ENCODE measurements at regions not wholly inside any gene's neighbourhood (a gene's known extent, or its start where the extent isn't known, plus 50 kb on each side); places are given as distances from the start of the nearest gene placed in this dataset.

- TF ChIP-seq POLR2AphosphoS5 (IDR thresholded peaks at IDR 0.05) (no peak), CTCF (IDR thresholded peaks at IDR 0.05) (no peak), POLR2A (IDR thresholded peaks at IDR 0.05) (no peak), EP300 (IDR thresholded peaks at IDR 0.05) (no peak)
Observed at GRCh38 chr7:106777674-106778299, 87.3 kb upstream of the PIK3CG start.
